Activated CD8-positive, alpha-beta memory T cell treated with anti-CD3 and anti-CD28 coated beads, Interleukin-2, amount 50 U/mL, for 48 hours (primary cell): ENCODE measurements at regions not wholly inside any gene's neighbourhood (a gene's known extent, or its start where the extent isn't known, plus 50 kb on each side); places are given as distances from the start of the nearest gene placed in this dataset.
"Not testable (repeated sequence)": the region's sequence is repeated elsewhere in the genome, so short reads cannot be mapped to it uniquely, and the experiment has no call there.

ENCODE experiments used
- DNase-seq: peaks from one replicate; pipeline ENCODE4 v3.0.0-alpha.2; 2020

DNA sequence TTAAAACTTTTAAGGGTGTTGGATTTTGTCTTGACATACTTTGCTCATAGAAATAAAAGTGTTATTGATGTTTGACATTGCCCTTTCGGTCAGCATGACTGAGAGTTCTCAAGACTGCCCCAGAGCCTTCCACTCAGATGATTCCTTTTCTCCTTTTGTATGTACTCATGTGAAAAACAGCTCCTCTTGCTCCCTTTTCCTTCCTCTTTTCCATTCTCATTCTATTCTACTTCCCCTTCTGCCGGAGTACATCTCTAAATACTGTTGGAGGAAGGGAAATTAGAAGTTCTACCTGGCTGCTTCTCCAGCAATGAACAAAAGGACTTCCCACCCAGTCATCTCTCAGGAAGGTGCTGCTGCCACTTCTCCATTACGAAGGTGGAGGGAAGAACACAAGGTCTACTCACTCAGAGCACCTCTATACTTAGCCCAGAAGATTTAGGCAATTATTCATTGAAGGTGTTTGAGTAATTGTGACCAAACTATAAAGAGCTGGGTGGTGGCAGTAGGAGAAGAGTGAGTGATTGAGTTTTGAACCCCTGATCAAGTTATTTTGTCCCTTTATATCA, 163.8 kb upstream of the MBNL1 start:
- DNase-seq = no peak

DNA sequence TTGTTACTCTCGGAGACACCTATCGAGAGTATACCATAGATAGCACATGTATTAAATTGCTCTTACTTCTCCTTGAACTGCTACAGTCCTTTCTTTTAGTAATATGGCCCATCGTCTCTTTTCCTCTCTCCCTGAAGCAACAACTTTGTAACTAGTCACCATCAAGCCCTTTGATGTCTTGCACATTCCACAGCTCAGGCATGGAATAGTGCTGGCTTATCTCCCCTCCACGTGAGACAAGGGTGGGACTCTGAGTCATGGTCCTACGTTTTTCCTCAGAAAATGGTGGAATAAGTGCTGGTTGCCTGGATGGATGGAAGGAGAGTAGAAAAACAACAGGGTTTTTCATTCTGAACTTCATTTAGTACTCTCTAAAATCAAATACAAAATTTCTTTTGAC, 163.3 kb upstream of the MBNL1 start:
- no peak for DNase-seq

DNA sequence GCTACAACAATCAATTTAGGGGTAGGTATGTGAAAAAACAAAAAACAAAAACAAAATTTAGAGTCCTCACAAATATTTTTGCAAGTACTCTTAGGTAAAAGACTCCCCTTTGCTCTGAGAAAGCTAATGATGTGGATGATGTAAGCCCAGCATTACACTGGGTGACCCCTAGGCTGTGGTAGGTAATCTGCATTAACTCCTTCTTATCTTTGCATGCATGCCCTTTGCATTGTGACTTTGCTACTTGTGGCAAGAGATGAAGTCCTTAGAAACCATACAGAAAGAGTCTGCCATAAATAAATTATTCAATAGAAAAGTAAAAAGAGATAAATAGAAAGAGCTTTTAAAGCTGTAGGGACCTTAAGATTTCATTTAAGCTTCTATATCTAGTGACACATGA, 159.7 kb upstream of the MBNL1 start:
- no peak for DNase-seq

DNA sequence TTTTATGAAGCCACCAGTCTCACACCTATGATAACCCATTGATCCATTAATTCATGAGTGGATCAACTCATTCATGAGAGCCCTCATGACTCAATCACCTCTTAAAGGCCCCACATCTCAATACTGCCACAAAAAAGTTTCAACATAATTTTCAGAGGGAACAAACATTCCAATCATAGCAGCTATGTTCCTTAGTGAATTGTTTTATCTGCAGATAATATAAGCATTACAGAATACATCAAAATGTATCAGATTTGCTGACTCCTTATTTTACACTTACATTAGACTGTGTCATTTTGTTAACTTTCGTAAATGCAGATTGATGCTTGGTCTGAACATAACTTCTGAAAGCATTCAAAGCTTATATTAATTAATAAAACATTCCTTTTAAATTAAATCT, 155.3 kb upstream of the MBNL1 start:
- DNase-seq = no peak

DNA sequence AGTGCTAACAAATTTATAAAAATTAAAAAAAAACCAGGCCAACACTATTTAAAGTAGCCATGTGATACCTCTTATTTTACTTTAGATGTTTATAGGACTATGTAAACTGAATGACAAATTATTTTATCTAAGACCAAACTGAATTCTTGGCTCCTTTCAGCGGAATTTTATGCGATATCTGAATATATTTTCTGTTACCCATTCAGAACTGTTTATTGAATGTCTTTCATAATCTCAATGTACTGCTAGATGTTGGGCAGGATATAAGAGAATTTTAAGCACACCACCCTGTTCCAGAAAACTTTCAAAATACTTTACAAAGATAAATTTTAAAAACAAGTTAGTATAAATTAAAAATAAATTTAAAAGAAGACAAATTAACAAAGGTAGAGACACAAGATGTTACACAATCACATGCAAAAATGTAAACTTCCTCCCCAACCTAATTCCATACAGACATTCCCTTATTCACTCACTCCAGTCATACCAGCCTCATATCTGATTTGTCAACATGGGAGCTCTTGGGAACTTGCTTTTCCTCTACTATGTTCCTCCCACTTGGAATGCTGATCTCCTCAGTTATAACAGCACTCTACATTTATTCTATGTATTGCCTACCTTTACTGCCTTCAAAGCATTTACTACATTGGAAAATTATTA, 154.6 kb upstream of the MBNL1 start:
- no peak for DNase-seq

DNA sequence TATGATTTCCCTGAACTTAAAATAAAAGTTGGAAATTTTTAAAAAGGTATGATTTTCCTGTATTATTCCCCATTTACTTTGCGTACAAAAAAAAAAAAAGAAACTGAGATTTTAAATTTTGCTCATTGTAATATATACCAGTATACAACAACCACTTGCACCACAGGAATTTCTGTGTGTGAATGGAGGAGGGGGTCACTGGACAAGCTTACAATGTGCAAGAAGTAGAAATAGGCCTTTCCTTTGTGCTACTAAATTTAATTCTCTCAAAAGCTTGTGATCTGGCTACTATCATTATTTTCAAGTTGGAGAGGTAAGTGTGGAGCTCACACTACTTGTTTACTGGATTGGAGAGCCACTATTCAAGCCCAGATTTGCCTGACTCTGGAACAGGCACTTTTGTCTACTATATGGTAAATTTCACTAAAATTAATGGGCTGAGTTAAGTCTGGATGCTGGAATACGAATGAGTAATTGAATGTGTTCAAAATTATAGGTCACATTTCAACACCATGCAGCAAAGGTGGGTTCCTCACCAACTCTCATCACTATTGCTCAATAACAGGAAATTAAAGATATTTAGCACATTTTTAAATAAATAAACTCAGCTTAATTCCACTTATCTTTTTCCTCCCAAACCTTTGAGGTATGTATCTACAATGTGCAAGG, 148.0 kb upstream of the MBNL1 start:
- DNase-seq = no peak

DNA sequence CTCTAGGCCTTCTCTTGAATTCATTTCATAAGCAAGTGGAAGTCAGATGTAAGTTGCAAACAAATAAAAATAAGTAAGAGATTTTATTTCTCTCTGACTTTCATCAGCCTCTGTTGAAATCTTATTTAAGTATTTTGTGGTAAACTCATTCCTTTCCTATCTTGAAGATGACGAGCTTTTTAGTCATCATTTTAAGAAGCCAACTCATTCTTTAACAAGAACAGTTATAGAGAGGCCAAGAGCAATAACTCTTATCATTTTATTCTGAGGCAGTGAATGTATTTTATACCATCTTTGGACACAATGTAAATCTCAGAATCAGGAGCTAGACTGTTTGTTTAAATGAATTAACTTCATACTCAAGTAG, 147.5 kb upstream of the MBNL1 start:
- DNase-seq = no peak

DNA sequence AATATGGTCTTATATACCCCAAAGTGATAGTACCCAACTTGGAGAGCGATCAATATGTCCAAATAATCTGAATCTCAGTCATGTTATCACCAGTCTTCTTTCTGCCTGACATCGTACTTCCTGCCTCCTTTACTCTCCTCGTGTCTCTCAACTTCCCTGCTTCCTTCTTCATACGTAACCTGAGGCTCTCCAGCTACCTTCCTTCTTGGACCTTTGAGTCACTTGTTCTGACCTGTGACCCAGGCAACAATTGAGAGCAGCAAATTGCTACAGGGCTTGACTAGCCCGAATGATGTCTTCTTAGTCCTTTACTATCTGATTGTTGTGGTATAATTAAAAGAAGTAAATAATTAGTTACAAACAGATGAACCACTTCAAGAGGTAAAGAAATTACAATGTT, 145.9 kb upstream of the MBNL1 start:
- DNase-seq = no peak

DNA sequence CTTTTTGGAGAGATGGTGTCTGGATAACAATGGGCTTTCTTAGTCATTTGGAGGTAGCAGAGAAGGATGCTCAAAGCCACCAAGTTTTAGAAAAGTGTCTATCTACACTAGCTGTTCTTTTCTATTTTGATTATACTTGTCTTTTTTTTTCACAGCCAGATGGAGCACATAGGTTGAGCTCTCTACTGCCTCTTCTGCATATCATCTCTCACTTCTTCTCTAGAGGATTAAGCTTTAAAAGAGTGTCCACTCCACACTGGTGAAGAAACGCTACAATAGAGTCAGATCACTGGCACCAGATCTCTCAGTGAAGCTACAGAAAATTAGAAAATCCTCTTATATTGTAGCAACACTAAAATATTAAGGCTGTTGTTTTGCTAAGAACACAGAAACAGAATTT, 145.3 kb upstream of the MBNL1 start:
- DNase-seq = no peak

DNA sequence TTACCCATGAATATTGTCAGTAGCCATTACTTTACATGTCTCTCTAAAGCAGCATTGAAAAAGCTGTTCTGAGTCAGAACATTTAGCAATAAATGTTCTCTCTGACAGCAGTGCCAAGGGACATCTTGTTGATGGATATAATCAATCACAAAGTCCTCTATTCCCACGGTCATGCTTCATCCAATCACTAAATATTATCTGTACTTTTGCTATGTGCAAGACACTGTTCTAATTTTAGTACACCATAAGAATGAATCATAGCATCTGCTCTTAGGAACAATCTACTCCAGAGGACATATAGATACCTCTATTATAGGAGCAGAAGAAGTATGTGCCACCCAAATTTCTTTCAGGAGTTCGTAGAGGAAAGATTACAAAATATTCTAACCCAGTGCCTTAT, 142.5 kb upstream of the MBNL1 start:
- no peak for DNase-seq

DNA sequence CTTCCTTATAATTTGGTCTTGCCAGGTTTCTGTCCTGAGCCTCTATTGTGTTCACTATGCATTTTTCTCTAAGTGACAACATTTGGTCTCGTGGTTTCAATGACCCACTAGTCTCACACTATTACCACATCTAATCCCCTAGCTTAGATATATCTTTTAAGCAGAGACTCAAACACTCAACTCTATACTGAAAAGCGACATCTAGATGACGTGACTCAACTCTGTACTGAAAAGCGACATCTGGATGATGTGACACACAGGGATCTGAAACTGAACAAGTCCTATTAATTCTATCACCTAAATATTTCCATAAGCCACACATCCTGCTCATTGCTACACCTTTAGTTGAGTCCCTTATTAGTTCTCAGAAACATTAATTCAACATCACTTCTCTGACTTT, 141.7 kb upstream of the MBNL1 start:
- DNase-seq = no peak

DNA sequence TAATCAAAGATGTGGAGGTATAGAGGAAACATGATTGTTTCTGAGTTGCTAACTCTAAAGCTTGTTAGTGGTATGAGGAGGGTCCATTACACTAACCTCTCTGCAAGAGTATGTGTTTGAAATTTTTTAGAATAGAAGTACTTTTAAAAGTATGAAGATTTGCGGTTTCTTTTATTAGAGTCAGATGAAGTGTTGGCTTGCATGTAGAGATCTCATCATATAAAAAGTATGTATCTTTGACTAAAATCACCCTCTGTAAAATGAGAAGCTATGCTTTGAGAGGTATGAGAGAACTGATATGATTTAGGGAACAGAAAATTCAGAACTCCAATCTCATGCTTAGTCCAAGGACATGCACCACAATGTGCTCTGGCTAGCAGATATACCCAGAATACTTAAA, 140.4 kb upstream of the MBNL1 start:
- no peak for DNase-seq

DNA sequence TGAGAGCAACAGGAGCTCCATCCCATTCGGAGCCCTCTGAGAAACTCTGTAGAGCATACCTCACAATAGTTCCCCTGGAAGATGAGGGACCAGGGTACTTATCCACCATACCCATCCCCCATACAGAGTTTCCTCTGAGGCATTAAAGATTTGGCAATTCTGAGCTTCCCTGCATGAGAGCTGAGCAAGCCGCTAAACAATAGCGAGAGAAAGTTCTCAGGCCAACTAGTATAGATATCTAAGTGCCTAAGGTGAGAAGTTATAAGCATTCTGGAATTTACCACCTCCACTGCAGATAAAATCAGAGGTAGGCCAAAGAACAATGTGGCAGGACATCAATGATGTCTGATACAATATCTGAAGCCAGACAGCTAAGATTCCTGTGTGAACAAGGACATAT, 129.1 kb upstream of the MBNL1 start:
- no peak for DNase-seq

DNA sequence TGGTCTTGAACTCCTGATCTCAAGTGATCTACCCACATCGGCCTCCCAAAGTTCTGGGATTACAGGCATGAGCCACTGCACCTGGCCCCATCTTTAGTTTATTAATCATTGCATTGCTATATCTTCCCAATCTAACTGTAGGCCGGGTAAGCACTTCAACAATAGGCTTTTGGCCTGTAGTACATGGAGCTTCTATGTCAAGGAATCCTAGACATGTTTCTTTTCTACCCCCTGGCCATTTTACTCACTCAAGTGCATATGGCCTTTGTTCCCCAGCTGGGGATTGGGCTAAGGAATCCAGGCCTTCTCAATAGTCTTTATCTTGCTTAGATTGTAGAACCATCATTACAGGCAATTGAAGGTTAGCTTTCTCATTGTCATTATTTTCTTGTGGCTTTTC, 122.3 kb upstream of the MBNL1 start:
- DNase-seq = no peak

DNA sequence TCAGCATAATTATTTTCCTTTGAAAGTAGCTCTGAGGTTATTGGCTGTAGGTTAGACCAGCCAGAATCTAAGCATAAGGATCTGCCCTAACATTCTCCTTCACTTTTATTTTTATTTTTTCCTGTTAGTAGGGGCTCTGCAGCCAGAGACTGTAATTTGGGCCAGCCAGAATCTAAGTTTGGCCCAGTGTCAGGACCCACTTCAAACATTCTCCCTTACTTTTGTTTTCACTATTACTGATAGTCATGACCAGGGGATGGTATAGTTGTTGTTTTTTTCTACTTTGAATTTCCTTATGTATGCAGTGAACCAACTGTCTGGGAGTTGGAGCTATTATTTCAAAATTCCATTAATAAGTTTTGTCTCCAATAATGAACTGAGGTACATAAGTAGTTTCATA, 121.0 kb upstream of the MBNL1 start:
- no peak for DNase-seq

DNA sequence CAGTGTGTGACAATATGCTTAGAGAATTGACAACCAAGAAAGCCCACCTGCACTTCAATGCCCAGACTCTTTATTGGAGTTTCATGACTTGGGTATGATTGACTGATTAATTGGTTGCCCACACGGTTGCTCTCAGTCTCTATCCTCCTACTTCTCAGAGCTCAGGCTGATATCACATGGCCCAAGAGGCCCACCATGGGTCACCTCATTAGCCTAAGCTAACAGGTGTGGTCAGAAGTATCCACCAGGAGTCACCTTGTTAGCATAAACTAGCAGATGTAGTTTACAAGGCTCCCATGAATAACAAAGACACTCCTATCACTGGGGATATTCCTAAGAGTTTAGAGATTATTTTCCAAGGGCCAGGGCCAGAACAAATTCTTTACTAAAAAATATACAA, 120.2 kb upstream of the MBNL1 start:
- no peak for DNase-seq

DNA sequence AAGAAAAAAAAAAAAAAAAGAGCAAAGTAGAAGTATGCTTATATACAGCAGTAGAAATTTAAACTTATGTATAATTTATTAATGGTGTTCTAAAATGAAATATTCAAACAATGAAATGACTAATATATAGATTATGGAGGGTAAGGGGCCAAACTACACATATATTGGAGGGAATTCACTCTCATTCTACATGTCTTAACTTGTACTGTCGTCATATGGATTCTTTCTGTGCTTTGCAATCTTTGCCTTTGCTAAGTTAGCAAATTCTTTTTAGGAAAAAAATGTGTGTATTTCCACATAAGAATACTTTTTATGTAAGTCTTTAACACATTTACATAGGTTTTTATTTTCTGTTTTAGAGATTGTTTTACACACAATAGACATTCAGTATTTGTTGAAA, 118.9 kb upstream of the MBNL1 start:
- no peak for DNase-seq

DNA sequence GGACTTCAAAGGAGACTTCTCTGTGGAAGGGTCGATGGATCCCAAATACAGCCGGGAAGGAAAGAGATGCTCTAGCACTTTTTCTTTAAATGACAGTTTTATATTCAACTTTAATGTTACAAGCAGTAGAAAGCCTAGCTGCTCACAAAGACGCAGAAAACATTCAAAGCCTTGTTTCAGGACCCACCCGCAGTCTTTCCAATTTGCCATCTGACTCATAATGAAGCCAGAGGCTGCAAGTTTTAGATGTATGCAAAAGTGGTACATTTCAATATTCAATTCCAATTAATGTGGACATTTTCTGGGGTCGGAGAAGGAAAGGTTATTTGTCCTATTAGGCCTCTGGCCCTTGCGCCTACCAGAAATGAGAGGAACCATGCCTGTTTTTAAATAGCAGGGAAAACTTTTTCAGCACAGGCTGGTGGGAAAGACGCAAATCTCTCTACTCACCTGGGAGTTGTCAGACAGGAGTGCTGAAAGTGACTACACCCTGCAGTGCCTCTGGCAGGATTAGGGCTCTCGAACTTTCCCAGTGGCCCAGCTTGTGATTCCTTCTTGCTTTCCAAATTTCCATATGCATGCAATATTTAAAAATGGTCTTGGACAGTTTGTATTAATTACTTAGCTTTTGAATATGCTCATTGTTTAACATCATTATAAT, 117.4 kb upstream of the MBNL1 start:
- no peak for DNase-seq

DNA sequence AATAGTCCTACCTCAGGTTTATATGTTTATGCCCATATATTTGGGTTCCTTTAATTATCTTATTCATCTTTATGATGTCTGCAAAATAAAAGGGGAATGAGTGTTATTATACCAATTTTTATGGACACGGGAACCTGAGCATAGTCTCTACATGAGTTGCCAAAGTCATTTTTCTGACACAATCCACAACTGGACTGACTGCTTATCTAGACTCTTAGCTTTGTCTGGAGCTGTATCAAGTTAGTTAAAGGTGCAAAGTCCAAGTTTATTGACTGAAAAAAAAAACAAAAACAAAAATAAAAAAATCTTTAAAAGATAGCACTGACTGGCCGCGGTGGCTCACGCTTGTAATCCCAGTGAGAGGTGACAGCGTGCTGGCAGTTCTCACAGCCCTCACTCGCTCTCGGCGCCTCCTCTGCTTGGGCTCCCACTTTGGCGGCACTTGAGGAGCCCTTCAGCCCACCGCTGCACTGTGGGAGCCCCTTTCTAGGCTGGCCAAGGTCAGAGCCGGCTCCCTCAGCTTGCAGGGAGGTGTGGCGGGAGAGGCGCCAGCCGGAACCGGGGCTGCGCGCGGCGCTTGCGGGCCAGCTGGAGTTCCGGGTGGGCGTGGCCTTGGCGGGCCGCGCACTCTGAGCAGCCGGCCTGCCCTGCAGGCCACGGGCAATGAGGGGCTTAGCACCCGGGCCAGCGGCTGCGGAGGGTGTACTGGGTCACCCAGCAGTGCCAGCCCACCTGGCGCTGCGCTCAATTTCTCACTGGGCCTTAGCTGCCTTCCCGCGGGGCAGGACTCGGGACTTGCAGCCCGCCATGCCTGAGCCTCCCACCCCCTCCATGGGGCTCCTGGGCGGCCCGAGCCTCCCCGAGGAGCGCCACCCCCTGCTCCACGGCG, 116.6 kb upstream of the MBNL1 start:
- DNase-seq = not testable (repeated sequence)

DNA sequence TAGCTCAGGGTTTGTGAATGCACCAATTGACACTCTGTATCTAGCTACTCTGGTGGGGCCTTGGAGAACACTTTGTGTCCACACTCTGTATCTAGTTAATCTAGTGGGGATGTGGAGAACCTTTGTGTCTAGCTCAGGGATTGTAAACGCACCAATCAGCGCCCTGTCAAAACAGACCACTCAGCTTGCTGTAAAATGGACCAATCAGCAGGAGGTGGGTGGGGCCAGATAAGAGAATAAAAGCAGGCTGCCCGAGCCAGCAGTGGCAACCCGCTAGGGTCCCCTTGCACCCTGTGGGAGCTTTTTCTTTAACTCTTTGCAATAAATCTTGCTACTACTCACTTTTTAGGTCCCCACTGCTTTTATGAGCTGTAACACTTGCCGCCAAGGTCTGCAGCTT, 115.6 kb upstream of the MBNL1 start:
- not testable (repeated sequence) for DNase-seq

DNA sequence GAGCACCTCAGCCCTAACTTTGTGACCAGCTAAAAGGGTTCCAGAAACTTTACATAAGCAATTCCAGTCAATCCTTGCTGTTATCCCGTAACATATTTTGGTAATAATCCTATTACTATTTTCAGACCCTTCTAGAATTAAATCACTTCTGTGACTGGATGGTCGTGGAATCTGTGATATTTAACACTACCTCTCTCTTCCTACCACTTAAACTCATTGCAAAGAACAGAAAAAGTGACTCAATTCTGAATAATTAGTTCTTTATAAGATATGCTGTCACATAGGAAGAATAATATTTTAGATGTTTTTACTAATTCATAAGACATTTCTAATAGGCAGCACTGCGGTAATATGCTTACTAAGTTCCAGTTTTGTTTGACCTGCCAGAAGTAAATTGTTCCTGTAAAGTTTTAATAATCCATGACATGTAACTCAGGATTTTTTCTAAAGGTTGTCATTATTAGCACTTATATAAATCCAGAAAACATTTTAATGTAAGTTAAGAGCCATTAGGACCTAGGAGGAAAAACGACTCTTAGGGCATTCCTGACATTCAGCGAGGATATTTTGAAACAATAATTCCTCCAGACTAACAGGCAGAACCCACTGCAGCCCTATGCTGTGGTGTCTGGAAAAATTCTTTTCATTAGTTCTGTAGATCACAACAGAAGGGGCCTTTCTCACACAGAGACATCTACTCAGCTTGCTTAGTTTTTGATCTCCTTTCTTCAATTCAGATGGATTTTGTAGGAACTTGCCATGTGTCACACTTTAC, 113.3 kb upstream of the MBNL1 start:
- DNase-seq = no peak

DNA sequence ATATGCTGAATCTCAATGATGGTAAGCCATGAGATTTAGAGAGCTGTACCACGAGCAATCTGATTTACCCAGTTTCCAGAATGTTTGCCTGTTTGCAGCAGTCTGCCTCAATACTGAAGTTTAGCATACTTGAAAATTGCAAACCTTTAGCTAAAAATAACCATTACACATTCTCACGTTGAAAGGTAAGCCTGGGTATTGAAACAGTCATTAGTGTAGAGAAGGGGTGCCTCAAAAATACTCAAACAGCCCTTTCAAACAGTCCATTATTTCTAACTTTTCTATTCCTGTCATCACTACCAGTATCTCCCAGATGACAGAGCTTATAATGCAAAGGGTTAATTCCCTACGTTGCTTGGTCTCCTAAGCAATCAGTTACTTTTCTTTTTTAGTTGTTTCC, 111.8 kb upstream of the MBNL1 start:
- no peak for DNase-seq

DNA sequence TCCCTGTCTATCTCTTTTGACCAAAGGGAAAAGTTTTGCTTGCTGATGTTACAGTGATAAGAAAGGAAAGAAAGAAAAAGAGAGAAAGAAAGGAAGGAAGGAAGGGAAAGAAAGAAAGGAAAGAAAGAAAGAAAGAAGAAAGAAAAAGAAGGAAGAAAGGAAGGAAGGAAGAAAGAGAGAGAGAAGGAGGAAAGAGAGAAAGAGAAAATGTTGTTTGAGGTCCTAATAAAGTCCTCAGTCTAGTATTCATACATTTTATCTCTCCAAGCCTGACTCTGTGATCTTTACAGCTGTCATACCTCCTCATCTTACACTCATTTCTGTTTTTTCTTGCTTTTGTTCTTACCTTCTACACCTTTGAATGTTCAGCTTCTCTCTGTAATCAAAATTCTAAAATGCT, 111.4 kb upstream of the MBNL1 start:
- DNase-seq = no peak
